Left colon (tissue), 2 donors: ENCODE measurements at regions not wholly inside any gene's neighbourhood (a gene's known extent, or its start where the extent isn't known, plus 50 kb on each side); places are given as distances from the start of the nearest gene placed in this dataset.
A peak's percentile ranks its signal among the peaks of the same experiment; 100 is the strongest.
"Not testable (repeated sequence)": the region's sequence is repeated elsewhere in the genome, so short reads cannot be mapped to it uniquely, and the experiment has no call there.

Experiments used
- ATAC-seq: fragments of 200-7000 bp; cut with Tn5 transposase; one replicate; pipeline ENCODE4 v1.9.1; 2020; ENCODE audit warnings: mild to moderate bottlenecking, moderate library complexity
- DNase-seq, 2 donors: peaks; one replicate each; pipeline ENCODE4 v3.0.0-alpha.2; 2020
- intact Hi-C, 2 donors: fragments of 100-400 bp; cut with DNase I in 1 of 2; cut with micrococcal nuclease in 1 of 2; formaldehyde crosslinking; loops; one replicate each; pipeline versions ENCODE4 v1.11.2 to v1.14.0; 2022; cut with DNase I, micrococcal nuclease
- donor health status: DM: no; HTN: no; CAD: no.
- donor health status: DM: yes; HTN: yes; CAD: no.

DNA sequence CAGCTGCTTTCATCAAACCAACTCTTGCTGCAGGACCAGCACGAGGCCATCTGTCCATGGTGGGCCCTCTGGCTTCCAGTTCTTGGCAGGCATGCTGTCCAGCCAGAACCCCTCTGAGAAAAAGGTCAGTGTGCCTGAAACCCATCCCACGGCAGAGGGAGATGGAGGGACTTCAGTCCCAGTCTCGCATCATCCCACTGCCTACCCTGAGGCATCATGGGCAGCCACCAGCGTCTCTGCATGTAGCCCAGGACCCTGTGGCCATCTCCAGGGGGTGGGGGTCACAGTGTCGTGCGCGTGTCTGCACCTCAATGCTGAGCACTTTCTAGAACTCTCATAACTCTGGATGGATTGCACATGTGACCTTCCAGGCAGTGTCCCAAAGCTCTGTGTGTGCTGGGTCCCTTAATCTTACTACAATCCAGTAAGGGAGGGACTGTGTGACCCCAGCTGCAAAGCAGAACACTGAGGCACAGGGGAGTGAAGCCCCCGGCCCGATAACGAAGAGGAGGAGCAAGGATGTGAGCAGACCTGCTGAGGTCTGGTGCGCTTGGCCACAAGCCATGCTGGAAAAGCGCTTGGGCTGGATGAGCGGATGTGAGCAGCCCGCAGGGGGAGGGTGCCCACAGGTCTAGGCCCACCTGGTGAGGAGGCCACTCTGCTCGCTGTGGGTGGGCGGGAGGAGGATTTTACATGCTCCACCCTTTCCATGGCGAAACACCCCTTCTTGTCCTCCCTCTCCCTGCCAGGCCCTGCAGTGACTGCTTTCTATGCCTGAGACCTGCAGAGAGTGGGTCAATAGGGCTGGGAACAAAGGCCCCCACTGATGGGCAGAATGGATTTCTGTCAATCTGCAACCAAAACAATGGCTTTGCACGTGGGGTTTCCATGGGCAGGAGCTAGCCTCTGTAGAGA lies 1401.0 kb downstream of the BRD1 start:
- no peak for ATAC-seq
- intact Hi-C loops = no loop called here

DNA sequence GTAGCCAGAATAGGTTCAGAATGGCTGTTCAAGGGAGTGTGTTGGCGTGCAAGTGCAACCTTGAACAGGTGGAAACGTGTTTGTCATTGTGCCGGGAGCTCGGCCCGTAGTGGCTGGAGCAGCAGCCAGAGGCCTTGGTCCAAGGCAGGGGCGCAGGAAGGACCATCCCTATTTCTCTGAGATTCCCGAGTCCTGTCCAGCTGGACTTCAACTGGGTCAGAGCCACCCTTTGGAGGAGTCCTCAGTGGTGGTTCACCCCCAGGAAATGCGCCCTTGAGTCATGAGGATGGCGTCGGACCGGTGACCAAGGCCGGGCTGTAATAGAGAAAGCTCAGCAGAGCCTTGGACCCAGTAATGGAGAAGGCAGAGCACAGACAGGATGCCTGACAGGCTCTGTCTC lies 1402.0 kb downstream of the BRD1 start:
- intact Hi-C loops = no loop called here
- ATAC-seq (no peak), DNase-seq (no peak)

More for the DNA sequence above, 1401.0 kb downstream of the BRD1 start:
- DNase-seq = no peak

DNA sequence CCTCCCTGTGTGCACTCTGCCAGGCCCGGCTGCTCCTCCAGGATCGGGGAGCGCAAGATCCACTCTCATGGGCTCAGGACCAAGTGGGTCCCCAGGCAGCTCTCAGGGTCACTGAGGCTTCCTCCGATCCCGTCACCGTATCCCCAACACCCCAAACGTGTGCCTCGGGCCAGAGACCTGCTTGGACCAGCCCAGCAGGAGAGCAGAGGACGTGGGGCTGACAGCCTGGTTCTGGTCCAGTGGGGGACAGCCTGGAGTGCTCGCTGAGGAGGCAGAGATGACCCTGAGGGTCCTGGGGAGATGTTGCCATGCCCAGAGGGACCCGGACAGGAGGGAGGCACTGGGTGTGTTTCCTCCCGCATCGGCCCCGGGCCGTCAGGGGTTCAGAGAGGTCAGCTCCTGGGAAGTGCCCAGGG lies 1402.6 kb downstream of the BRD1 start:
- ATAC-seq = no peak
- intact Hi-C loops = no loop called here
- DNase-seq = no peak

DNA sequence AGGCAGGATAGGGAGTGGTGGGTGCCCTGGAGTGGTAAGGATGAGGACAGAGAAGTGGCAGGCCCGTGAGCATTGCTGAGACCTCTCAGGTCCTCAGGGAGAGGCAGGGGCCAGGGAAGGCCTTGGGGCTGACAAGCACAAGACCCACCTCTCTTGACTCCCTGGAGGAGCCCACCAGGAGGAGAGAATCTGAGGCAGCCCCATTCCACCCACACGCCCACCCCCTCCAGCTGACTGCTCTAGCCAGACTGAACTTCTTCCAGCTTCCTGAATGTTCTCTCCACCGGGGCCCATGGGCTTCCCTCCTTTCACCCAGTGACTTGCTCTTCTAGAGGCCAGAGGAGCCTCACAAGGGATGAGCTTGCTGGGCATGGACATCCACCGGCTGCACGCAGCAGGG lies 1403.0 kb downstream of the BRD1 start:
- ATAC-seq = no peak
- intact Hi-C loops = no loop called here

DNA sequence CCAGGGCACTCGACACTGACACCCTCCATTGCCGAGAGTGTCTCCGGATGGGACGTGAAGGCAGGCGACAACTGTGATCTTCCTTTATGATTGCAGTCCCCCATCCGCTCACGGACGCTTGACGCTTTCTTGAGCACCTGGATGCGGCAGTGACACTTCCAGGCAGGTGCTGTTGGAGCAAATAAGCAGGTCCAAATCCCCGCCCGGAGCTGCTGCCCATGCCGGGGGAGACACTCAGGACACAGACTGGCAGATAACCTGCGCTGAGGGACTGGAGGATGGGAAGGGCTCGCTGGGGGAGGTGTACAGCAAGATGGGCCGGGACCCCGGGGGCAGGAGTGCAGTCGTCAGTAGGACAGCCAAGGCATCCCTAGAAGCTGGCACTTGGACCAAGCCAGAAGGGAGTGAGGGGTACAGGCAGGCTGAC lies 1403.5 kb downstream of the BRD1 start:
- ATAC-seq = no peak
- intact Hi-C loops = no loop called here
- no peak for DNase-seq

More for the DNA sequence above, 1403.0 kb downstream of the BRD1 start:
- DNase-seq = no peak

GRCh38 chr22:48423481-48423911 lies 1404.2 kb downstream of the BRD1 start:
- no peak for DNase-seq
- intact Hi-C loops = no loop called here
- no peak for ATAC-seq

GRCh38 chr22:48422900-48423480 lies 1404.7 kb downstream of the BRD1 start:
- DNase-seq (no peak), ATAC-seq (no peak)
- intact Hi-C loops = no loop called here

DNA sequence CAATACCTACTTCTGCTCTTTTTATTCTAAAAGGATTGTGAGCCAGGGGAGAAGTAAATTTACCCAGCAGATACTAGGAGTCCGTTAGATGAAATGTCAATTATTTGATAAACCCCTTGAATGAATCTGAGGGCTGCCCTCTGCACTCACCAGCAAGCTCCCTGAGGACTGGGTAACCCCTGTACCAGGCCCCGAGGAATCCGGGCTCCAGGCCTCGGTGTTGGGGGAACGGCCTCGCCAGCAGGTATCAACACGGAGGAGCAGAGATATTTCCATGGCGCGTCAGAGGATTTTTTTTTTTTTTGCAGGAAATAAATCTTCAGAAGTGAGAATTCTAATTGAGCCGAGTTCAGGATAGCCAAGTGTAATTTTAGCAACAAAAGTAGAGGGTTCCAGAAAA lies 1408.8 kb downstream of the BRD1 start:
- intact Hi-C loops = no loop called here
- no peak for DNase-seq
- ATAC-seq = no peak

GRCh38 chr22:48417225-48418070 lies 1410.2 kb downstream of the BRD1 start:
- ATAC-seq = no peak
- DNase-seq = no peak
- intact Hi-C loops = no loop called here

DNA sequence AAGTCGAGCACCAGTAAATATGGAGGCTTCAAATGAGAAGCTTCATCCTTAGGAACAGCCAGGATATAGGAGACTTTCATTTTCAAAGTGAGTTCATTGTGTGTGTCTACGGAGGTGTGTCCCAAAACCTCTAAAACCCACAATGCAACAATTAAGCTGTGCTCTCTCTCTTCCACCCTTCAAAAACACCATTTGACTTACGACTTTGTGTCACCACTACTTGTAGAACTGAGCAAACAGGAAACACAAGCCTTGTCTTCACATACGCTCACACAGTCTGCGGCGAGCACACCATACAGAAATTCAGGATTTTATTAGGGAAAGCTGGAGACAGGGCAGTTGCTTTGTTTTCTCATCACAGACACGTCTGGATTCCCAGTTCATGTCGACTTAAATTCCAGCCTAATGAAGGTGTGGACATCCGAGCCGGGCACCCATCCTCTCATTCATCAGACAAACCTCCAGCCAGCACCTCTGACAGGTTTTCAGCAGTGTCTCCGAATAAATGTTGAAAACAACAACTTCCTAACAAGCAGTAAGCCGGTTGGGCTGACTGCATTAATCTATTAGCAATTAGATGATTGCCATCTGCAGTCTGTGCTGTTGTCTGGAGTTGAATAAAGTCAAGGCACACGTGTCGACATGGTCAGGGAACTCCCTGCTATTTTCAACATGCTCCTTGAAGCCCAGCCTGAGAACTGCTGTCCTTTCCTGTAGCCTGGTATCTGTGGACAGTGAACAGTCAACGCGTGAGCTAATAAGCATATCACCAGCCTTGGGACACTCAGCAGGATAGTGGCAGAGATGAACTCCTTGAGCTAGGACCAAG lies 1411.1 kb downstream of the BRD1 start:
- ATAC-seq (no peak), DNase-seq (no peak)
- intact Hi-C loops = no loop called here

GRCh38 chr22:48415520-48415919 lies 1412.2 kb downstream of the BRD1 start:
- DNase-seq = no peak
- ATAC-seq = no peak
- intact Hi-C loops = no loop called here

DNA sequence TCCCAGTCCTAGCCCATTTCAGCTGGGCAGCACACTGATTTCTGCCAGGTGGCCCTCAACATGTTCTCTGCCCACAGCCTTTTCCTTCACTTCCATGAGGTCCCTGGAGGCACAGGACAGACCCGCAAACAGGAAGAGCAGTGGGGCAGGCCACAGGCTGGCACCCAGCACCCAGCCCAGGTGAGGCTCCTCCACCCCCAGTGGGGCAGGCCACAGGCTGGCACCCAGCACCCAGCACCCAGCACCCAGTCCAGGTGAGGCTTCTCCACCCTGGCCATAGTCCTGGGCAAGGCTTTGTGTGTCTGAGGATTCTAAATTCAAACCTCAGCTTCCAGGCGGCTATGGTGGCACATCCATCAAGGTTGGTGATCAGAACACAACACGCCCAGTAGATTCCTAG lies 1413.0 kb downstream of the BRD1 start:
- no peak for ATAC-seq
- intact Hi-C loops = no loop called here
- no peak for DNase-seq

DNA sequence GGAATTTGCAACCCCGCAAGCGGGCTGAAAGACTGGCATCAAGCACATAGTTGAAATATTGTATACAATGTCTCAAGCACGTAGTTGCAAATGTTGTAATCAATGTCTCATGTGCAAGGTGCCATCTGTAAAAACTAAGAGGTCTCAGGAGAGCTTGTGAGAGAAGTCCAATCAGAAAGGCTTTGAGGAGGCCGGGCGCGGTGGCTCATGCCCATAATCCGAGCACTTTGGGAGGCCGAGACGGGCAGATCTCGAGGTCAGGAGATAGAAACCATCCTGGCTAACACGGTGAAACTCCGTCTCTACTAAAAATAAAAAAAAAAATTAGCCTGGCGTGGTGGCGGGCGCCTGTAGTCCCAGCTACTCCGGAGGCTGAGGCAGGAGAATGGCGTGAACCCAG lies 1414.7 kb downstream of the BRD1 start:
- ATAC-seq, DNase-seq, intact Hi-C loops: not testable (repeated sequence)

DNA sequence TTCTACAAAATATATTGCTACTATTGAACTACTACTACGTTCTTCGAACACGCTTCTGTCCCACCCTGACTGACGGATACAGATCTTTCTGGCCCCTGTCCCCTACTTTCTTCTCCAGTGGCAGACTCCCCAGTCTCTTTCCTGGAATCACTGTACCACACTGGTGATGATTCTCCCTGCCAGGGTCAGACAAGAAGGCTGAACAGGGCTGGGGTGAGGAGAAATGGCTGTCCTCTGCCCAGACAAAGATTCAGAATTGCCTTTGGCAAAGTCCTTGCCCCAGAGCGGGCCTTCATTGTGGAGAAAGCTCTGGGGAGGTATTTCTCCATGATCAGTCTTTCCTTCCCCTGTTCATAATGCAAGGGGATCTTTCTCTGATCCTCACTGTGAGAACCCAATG lies 1417.1 kb downstream of the BRD1 start:
- intact Hi-C loops = no loop called here
- no peak for ATAC-seq
- no peak for DNase-seq

- ATAC-seq = no peak
- DNase-seq = no peak
- intact Hi-C loops = no loop called here
These were observed 1420.3 kb downstream of the BRD1 start for GRCh38 chr22:48407256-48407955.

GRCh38 chr22:48406161-48406560 lies 1421.5 kb downstream of the BRD1 start:
- ATAC-seq (no peak), DNase-seq (no peak)
- intact Hi-C loops = no loop called here

DNA sequence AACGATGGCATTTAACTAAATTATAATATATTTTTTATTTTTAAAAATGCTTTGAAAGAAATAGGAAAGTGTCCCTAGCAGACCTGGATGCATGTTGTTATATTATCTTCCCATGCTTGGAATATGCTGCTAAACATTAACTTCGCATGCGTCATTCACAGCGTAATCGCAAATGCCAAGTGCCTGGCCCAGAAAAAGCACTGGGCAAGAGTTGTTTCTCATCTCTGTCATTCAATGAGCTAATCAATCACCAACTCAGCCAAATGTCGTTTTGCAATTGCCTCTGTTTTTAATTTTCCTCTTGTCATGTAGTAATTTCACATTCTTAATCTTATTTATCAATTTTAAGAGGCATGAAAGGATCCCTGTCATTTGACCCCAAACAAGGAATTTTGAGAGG lies 1421.9 kb downstream of the BRD1 start:
- ATAC-seq = peak; percentile 60
- no peak for DNase-seq
- intact Hi-C loops = no loop called here

DNA sequence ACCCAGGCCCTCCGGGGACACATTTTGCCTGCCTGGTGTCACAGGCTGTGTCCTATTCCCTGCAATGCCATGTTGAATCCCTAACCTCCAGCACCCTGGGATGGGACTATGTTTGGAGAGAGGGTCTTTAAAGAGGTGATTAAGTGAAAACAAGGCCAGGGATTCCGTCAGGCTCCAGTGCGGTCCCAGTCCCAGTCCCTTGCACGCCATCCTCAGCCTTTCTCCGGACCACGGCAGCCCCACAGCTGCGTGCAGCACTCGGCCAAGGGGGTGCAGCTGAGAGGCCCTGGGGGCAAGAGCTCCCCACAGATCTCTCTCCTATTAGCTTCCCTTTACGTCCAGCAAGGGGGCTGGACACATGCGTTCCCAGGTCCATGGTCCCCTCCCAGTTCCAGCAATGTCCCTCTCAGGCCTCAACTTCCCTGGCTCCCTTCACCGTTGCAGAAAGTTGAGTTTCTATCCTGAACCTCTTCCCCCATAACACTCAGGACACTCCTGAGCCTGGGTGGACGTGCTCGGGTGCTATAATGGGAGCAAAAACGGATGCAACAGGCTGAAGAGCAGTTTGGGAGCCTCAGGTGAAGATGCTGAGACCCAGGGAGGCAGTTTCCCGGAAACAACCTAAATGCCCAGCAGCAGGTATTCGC lies 1422.7 kb downstream of the BRD1 start:
- DNase-seq = no peak
- ATAC-seq = no peak

More for the DNA sequence above, 1422.7 kb downstream of the BRD1 start:
- intact Hi-C loops = no loop called here
